Muscle layer of duodenum (tissue), 2 donors: ENCODE measurements at regions not wholly inside any gene's neighbourhood (a gene's known extent, or its start where the extent isn't known, plus 50 kb on each side); places are given as distances from the start of the nearest gene placed in this dataset.

Experiments used
- H3K27ac ChIP-seq: one replicate; pipeline ENCODE4 v1.7.0; 2013; ENCODE audit warnings: mild to moderate bottlenecking, low read length
- H3K27me3 ChIP-seq: one replicate; pipeline ENCODE4 v1.7.0; 2013; ENCODE audit warnings: low read depth, mild to moderate bottlenecking, control low read depth, low read length
- H3K36me3 ChIP-seq, 2 donors: one replicate each; pipeline ENCODE4 v1.7.0; 2013; ENCODE audit warnings: low read length in 2 of 2, control low read depth in 1 of 2, mild to moderate bottlenecking in 1 of 2; ENCODE audit not compliant: insufficient read depth in 2 of 2, control insufficient read depth in 1 of 2
- H3K4me1 ChIP-seq, 2 donors: one replicate each; pipeline ENCODE4 v1.7.0; 2013; ENCODE audit warnings: low read length in 2 of 2, mild to moderate bottlenecking in 2 of 2, control low read depth in 1 of 2, moderate library complexity in 1 of 2; ENCODE audit not compliant: insufficient read depth in 2 of 2, control insufficient read depth in 1 of 2
- H3K4me3 ChIP-seq, 2 donors: one replicate each; pipeline ENCODE4 v1.7.0; 2013; ENCODE audit warnings: low read length in 2 of 2, low read depth in 1 of 2, mild to moderate bottlenecking in 1 of 2
- H3K9me3 ChIP-seq, 2 donors: one replicate each; pipeline ENCODE4 v1.7.0; 2013; ENCODE audit warnings: low read length in 2 of 2, control low read depth in 1 of 2, mild to moderate bottlenecking in 1 of 2; ENCODE audit not compliant: control insufficient read depth in 1 of 2
- donor health status: healthy.

DNA sequence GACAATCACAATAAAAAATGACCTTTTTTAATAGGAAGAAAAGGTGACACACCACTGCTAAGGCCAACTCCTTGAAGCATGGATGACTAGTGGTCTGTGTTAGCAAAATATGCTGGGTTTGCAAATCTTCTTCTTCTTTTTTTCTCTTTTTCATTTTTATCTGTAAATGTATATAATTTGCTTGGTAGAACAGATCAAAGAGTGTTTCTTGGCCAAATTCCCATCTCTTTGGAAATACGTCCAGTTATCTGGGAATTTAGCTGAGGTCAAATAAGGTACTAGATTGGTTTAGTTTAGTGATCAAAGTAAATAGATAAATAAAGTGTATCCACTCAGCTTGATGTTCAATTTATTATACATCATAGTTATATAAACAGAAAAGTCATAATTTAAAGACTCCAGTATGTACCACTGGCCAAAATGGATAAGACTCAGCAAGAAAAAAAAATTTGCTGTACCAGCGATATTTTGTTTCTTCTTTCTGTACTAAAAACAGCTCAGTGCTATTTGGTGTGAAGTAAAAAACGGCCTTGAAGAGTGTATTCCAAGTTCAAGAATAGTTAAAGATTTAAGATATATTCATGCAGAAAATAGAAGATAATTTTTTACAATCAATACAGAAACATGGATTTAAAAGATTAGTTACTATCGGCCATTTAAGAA is 738.6 kb upstream of the PIK3C3 start:
- no peaks in the 10 kb centered on the region for H3K27me3 ChIP-seq
- H3K9me3 ChIP-seq = no peaks in the 10 kb centered on the region
- no peak overlapping the region for H3K27ac ChIP-seq
- no peaks in the 10 kb centered on the region for H3K4me1 ChIP-seq
- H3K4me3 ChIP-seq = no peak overlapping the region
- no peaks in the 10 kb centered on the region for H3K36me3 ChIP-seq

DNA sequence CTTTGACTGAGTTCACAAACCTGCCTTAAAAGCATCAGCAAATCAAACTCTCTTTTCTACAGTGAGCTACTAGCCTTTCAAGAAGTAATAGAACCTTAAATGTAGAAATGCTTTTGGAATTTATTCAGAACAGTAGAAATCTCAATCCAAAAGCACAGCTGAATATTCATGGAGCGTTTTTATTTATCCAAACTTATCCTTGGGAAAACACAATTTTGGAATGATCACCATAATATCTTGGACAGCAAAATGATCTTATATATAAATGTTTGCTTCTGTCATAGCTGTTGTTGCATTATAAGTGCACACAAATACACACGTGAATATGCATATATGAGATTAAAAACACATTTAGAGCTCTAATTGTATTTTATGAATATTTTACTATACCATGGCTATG is 747.3 kb upstream of the PIK3C3 start:
- Histone ChIP-seq H3K4me1 (no peaks in the 10 kb centered on the region), H3K27ac (no peak overlapping the region), H3K36me3 (no peaks in the 10 kb centered on the region), H3K4me3 (no peak overlapping the region), H3K9me3 (no peaks in the 10 kb centered on the region), H3K27me3 (no peaks in the 10 kb centered on the region)

DNA sequence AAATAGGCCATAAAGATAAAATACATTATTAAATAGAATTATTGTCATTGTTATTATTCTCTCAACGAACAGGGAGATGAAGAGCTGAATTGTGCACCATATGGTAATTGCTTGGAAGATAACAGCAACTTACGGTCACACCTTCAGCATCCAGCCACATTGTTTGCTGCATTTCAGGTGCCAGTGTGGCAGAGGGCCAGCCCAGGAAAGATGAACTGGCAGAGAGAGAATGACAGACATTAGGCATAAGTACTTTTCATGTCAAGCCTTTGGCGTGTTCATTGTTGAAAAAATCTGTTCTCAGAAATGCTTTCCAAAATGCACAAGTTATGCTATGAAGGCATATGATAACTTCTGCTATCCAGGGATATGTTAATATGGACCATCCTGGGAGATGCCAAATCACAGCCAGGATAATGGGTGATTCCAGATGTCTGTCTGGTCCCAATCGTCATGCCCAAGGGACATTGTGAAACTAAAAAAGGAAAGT is 748.6 kb upstream of the PIK3C3 start:
- Histone ChIP-seq H3K27me3 (no peaks in the 10 kb centered on the region), H3K9me3 (no peaks in the 10 kb centered on the region), H3K27ac (no peak overlapping the region), H3K4me3 (no peak overlapping the region), H3K36me3 (no peaks in the 10 kb centered on the region), H3K4me1 (no peaks in the 10 kb centered on the region)

DNA sequence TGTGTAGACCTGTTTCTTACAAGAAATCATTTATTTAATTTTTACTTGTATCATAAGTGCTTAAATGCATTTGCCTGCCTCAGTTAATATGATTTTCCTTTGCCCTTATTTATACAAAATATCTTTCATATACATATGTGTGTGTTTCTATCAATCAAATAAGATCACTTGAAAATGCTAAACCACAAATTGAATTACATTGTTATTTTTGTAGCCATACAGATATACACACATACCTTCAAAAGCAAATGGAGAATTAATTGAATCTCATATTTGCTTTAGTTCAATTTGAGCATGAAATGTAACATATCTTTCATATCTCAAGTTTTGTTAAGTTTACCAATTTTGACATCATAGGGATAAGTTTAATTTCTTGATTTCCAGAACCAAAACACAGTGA is 755.8 kb upstream of the PIK3C3 start:
- Histone ChIP-seq H3K4me3 (no peak overlapping the region), H3K27ac (no peak overlapping the region), H3K27me3 (no peaks in the 10 kb centered on the region), H3K36me3 (no peaks in the 10 kb centered on the region), H3K4me1 (no peaks in the 10 kb centered on the region), H3K9me3 (peaks cover 0 to 7% of the 10 kb centered on the region in 2 donors)

DNA sequence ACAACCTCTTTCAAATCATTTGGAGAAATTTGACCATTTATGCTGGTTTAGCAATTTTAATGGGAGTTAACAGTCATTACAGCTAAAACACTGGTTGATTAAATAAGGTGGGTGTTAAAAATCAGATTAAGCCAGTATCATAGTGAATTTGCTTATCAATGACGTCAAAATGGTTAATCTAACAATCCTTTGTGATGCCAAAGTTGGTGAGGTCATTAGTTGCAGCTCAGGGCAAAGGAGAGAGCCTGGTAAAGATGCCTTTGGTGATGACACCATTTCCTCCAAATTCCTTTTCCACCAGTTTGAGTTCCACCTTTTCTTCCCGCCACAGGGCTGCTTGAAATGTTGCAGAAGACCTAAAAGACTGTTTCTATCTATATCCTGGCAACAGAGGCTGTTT is 757.1 kb upstream of the PIK3C3 start:
- no peaks in the 10 kb centered on the region for H3K4me1 ChIP-seq
- H3K9me3 ChIP-seq = peaks cover 0 to 8% of the 10 kb centered on the region in 2 donors
- no peaks in the 10 kb centered on the region for H3K27me3 ChIP-seq
- no peak overlapping the region for H3K27ac ChIP-seq
- no peak overlapping the region for H3K4me3 ChIP-seq
- no peaks in the 10 kb centered on the region for H3K36me3 ChIP-seq

DNA sequence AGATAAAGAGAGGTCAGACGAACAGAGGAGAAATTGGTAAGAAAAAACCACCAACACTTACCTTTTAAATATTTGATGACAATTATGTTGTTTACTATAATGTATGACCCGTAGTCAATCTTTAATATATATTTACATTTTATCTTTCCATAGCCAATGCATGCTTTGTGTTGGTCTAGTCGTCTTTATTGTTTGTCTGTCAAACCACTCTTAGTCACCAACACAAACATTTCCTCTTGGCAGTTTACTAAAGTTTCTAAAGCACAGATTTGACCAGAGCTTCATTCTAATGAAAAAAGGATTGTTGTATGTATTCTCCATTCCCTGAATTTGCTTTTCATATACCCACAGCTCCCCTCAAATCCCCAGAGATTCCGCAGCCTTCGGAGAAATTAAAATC is 784.7 kb upstream of the PIK3C3 start:
- Histone ChIP-seq H3K9me3 (no peaks in the 10 kb centered on the region), H3K27ac (no peak overlapping the region), H3K4me1 (no peaks in the 10 kb centered on the region), H3K27me3 (no peaks in the 10 kb centered on the region), H3K36me3 (no peaks in the 10 kb centered on the region), H3K4me3 (no peak overlapping the region)

DNA sequence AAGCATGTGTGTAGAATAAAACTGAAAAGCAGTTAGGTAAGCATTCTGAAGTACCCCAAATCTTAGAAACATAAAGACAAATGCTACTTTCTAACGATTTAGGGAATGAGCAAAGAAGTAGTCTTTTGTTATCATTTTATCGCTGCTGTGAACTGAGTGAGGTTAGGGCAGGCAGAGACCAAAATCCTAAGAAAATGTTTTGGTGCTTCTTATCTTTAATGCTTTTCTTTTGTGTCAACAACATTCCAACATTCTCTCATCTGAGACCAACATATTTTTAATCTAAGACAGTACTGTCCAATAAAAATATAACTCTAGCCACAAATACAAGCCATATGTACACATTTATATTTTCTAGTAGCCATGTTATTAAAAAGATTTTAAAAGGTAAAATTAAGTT is 789.4 kb upstream of the PIK3C3 start:
- H3K27ac ChIP-seq = no peak overlapping the region
- no peaks in the 10 kb centered on the region for H3K9me3 ChIP-seq
- H3K4me3 ChIP-seq = no peak overlapping the region
- H3K4me1 ChIP-seq = no peaks in the 10 kb centered on the region
- H3K36me3 ChIP-seq = no peaks in the 10 kb centered on the region
- no peaks in the 10 kb centered on the region for H3K27me3 ChIP-seq

DNA sequence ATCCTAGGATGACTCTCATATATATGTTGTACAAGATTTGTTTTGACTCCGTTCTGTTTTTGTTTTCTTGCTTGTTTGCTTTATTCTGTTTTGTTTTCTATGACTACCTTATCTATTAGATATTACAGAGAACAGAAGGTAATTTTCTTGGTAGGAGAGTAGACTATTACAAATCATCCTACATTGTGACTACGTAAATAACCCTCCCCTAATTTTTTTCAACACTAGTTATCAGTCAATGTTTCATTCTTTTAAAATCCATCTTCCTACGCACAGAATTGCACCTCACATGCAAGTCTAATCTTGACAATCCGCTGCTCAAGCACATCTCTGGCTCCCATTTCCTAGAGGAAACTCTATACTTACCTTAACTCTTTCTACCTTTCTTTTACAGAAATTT is 792.3 kb upstream of the PIK3C3 start:
- no peak overlapping the region for H3K27ac ChIP-seq
- no peak overlapping the region for H3K4me3 ChIP-seq
- H3K27me3 ChIP-seq = no peaks in the 10 kb centered on the region
- H3K9me3 ChIP-seq = no peaks in the 10 kb centered on the region
- no peaks in the 10 kb centered on the region for H3K36me3 ChIP-seq
- H3K4me1 ChIP-seq = no peaks in the 10 kb centered on the region

DNA sequence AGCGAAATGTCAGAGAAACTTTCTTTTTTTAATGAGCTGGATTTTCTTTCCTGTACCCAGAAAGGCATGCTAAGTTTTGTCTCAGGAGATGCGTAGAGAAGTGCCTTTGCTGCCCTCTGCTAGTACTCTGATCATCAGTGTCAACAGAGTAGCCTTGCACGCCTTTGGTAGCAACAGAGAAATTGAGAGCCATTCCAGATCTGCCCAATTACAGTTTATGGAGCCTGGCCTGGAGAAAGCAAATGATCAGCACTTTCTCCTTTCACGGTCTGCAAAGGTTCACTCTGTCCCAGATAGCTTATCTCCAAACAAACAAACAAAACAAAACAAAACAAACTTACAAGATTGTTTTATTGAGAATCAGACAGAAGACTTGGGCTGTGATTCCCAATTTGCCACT is 792.8 kb upstream of the PIK3C3 start:
- Histone ChIP-seq H3K9me3 (no peaks in the 10 kb centered on the region), H3K4me3 (no peak overlapping the region), H3K4me1 (no peaks in the 10 kb centered on the region), H3K27ac (no peak overlapping the region), H3K36me3 (no peaks in the 10 kb centered on the region), H3K27me3 (no peaks in the 10 kb centered on the region)

DNA sequence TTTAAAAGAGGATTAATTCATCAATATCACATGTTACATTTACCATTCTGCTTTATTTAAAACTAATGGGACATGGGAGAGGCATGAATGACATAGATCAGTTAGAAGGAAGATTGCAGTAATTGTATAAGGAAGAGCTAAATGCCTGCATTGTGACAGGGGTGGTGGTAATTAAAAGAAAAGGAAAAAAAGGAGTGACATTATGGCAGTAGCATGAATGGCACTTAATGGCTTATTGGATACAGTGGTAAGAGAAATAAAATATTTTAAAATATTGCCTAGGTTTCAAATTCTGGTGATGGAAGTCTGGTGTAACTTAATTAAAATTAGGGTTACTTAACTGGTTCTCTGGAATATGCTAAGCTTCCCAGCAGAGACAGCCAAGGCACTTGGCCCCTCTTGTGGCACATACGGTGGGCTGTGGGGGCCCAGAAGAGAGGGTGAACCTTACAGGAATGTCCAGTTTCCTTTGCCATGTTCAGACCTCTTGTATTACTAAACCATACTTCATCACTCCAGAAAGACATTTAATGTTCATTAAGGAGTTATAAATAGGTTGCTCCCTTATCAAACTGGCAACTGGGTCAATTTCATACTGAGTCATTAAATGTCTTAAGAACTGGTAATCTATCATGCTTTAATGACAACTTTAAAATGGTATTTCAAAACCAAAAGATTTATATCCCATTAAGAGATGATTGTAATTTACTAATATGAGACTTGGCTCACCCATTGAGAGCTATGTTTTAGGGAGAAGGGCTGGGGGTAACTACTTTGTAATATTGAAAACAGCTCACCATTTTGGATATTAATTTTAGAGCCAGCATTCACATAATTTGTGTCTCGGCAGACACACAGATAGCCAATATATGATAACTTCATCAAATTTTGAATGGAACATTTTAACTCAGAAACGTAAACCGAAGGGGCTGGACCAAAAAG is 798.9 kb upstream of the PIK3C3 start:
- Histone ChIP-seq H3K9me3 (no peaks in the 10 kb centered on the region), H3K27ac (no peak overlapping the region), H3K4me1 (no peaks in the 10 kb centered on the region), H3K27me3 (no peaks in the 10 kb centered on the region), H3K36me3 (no peaks in the 10 kb centered on the region), H3K4me3 (no peak overlapping the region)

DNA sequence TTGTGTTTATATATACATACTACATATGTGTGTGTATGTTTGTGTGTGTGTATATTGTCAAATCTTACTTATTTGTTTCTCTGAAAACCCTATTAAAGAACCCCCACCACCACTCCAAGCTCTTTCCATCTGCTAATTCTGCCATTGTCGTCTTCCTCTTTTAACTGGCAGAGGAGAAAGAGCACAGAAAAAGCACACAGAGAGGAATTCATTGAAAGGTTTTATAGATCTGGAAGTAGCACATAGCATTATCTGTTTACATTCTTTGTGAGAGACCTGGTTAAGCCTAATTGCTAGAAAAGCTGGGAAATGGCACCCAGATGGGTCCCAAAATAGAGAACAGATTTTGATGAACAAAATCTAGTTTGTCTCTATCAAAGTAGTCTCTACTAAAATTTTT is 800.0 kb upstream of the PIK3C3 start:
- no peaks in the 10 kb centered on the region for H3K36me3 ChIP-seq
- no peaks in the 10 kb centered on the region for H3K4me1 ChIP-seq
- H3K27me3 ChIP-seq = no peaks in the 10 kb centered on the region
- no peak overlapping the region for H3K27ac ChIP-seq
- H3K4me3 ChIP-seq = no peak overlapping the region
- no peaks in the 10 kb centered on the region for H3K9me3 ChIP-seq
